GM19438 (cell line): ENCODE measurements at regions not wholly inside any gene's neighbourhood (a gene's known extent, or its start where the extent isn't known, plus 50 kb on each side); places are given as distances from the start of the nearest gene placed in this dataset.
"Not testable (repeated sequence)": the region's sequence is repeated elsewhere in the genome, so short reads cannot be mapped to it uniquely, and the experiment has no call there.

Source experiments
- ATAC-seq: cut with Tn5 transposase; IDR thresholded peaks from one replicate; pipeline ENCODE4 v1.9.1; 2021; ENCODE audit warnings: low read depth; ENCODE audit not compliant: unreplicated experiment

DNA sequence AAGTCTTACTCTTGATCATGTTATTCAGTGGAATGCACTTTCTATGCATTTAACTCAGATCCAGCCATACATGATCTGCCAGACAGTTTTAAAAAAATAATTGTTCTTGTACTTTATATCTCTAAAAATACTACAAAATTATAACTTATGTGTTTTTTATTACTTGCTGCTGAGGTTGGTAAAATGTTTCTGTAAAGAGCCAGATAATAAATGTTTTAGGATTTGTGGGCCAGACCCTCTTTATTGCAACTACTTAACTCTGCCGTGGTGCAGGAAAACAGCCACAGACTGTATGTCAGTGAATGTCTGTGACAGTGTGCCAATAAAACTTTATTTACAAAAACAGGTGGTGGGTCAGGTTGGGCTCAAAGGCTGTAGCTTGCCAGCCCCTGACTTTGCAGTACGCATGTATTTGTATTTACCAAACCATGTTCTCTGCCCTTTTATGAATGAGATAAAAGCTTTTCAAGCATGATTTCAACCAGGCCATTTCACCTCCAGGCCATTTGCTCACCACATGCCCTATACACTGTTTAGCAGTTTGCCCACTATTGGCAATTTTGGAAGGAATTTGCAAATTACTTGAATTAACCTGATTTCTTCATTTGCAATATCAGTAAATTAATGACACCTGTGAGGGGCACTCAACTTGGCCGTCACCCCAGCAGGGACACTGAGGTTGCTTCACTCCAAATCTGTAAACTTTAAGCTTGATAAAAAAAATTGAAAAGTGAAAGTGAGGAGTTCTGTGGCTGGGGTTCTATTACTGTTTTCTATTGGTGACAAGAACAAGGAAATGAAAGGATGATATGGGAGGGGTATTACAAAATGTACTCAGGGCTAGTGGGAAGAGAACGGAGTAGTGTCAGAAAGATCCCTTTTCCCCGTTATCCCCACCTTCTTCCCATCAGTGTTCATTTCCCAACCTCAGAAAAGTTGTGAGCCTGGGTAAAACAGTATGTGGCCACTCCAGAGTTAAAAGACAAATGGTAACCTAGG, 133.4 kb downstream of the CEBPB start:
- ATAC-seq = no peak

DNA sequence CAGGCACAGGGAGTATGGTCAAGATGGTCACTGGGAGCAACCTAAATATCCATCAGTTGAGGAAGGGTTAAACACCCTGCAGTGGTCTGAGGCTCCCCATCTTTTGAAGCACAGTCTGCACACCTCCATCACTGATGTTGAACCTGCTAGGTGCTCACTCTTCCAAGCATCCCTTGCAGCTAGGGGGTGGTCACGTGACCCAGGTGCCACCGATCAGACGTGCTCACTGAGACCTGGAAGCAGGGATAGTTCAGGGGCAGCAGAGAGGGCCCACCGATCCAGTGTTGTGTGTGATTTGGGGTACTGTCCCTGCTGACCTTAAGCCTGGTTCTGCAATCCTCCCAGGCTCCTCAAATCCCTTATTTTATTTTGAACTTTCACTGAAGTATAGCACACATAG, 134.6 kb downstream of the CEBPB start:
- no peak for ATAC-seq

DNA sequence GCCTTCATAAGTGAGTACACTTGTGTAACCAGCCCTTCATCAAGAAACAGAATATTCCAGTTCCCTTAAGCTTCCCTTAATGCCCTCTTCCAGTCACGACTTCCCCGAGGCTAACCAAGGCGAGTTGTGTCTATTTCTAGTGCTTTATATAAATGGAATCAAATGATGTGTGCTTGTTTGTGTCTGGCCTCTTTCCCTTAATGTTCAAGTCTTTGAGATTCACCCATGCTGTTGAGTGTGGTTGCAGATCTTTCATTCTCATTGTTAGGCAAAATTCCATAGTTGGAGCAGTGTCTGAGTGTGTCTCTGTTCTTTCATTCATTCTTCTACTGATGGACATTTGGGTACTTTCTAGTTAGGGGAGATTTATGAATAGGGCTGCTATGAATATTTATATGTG, 135.0 kb downstream of the CEBPB start:
- no peak for ATAC-seq

DNA sequence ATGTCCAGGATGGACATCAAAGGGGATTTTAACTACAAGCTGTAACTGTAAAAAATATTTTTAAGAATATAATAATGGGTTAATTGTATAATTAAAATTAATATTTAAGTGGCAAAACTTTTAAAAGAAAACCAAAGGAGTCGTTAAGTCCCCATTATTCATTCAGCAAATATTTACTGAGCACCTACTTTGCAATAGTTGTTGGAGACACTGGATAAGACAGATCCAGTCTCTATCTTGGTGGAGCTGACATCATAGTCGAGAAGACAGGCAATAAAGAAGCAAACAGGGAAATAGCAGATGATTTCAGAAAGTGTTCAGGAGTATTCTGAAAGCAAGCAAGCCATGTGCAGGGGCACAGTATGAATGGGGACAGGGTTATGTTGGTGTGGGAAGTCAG, 137.0 kb downstream of the CEBPB start:
- no peak for ATAC-seq

DNA sequence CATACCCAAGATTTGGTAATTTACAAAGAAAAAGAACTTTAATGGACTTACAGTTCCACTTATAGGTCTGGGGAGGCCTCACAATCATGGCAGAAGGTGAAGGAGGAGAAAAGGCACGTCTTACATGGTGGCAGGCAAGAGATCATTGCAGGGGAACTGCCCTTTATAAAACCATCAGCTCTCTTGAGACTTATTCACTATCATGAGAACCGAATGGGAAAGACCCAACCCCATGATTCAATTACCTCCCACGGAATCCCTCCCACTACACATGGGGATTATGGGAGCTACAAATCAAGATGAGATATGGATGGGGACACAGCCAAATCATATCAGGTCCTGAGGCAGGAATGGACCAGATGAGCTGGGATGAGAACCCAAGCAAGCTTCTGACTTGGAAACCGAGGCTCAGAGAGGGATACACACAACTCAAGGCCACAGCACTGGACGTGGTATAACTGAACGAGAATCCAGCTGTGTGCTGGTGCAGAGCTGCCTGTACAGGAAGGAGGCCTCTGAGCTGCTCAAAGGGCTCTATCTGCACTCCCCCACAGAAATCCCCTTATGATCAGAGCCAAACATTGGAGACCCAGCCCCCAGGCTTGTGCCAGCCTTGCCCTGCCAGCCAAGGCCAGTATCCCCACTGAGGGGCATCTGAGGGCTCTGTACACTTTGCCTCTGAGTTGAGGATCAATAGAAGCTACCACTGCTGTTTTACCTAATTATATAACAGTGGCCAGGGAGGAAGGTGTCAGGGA, 137.8 kb downstream of the CEBPB start:
- no peak for ATAC-seq

DNA sequence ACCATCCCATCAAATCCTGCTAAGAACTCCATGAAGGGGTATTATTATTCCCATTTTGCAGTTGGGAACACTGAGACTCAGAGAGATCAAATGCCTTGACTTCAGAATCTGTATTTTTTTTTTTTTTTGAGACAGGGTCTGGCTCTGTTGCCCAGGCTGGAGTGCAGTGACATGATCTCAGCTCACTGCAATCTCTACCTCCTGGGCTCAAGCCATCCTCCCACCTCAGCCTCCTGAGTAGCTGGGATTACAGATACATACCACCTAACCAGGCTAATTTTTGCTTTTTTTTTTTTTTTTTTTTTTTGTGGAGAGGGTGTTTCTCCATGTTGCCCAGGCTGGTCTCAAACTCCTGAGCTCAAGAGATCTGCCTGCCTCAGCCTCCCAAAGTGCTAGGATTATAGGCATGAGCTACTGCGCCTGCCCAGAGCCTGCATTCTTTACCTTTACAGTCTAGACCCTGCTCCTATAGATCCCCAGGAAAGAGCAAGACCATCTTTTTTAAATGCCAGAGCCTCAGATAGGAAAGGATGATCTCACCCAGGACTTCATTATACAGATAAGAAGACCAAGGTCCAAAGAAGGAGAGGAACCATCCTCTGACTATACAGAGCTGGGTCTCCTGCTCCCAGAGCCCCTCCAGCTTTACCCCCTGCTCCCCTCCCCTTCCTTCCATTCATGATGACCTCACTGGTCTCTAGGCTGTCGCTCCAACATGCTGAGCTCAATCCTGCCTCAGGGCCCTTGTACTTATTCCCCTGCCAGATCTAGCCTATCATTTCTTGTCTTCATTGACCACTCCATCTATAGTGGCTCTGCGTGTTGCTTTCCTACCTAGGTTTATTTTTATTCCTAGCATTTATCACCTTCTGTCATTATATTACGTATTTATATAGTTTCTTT, 138.6 kb downstream of the CEBPB start:
- ATAC-seq = no peak

DNA sequence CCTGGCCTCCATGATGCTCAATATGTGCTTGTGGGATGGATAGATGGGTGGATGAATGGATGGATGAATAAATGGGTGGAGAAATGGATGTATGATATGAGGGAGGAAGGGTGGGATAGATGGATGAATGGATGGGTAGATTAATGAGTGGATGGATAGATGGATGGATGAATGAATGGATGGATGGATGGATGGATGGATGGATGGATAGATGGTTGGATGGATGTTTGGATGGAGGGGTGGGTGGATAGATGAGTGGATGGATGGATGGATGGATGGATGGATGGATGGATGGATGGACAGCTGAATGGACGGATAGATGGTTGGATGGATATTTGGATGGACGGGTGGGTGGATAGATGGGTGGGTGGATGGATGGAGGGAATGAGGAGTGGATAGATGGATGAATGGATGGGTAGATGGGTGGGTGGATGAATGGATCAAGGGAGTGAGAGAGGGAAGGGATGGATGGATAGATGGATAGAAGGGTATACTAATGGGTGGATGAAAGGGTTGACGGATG, 139.4 kb downstream of the CEBPB start:
- ATAC-seq = no peak

DNA sequence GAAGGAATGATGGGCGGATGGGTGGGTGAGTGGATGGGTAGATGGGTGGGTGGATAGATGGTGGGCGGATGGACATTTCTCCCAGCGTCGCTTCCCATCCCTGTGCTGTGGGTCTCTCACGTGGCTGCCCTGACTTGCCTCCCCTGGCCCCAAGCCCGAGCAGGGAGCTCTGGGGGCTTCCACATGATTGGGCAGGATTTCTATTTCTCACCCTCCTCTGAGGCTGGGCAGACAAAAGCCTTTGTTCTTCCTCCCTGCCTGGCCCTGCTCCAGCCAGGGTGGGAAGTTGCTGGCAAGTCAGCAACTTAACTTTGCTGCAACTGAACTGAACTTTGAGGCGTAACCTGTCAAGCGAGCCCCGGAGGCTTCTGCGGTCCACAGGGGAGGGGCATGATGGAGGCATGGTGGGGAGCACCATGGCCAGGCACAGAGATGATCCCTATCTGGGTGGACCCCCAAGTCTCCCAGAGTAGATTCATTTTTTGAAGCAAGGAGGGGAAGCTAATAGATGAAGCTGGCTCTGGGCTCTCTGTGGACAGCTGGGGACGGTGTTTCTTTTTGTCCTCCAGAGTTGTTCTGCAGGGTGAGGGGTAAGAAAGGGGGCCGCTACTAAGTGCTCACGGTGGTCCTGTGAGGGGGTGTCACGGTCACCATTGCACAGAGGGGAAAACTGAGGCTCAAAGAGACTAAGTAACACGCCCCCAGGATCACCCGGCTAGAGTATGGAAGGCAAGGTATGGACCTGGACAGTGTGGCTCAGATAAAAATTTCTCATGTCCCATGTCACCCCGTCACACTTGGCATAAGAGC, 140.1 kb downstream of the CEBPB start:
- no peak for ATAC-seq

DNA sequence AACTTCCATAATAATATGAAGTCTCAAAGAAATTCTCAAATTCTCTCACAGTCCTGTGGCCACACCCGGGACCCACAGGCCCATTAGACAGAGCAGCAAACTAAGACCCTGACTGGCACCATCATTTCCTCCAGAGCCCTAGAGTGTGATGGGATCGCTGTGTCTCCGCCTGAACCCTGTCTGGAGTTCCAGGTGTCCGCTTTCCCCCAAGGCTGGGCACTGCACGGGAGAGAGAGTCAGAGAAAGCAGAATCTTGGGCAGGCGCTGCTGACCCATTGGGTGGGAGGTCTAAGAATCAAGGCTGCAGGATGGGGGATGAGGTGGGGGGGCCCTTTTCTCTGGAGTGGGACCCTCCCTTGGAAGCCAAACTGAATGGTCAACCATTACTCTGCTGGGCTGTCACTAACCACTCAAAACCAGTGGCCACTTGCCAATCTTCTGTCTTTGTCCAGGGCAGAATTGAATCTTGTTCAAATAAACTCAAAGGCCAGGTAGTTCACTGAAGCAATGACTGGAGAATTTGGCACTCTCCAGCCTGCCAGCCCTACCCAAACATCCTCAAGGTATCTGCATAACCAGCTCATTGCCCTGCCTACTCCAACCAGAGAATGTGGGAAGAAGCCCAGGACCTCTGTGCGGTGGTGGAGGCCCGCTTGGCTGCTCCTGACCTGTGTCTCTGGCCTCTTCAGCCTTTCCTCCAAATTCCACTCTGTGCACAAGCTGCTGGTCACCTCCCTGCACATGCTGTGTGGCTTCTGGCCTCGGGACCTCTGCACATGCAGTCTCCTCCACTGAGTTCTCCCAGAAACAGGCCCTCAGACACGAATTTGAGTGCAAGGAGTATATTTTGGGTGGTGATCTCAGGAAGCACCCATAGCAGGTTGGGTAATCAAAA, 141.1 kb downstream of the CEBPB start:
- ATAC-seq = no peak

DNA sequence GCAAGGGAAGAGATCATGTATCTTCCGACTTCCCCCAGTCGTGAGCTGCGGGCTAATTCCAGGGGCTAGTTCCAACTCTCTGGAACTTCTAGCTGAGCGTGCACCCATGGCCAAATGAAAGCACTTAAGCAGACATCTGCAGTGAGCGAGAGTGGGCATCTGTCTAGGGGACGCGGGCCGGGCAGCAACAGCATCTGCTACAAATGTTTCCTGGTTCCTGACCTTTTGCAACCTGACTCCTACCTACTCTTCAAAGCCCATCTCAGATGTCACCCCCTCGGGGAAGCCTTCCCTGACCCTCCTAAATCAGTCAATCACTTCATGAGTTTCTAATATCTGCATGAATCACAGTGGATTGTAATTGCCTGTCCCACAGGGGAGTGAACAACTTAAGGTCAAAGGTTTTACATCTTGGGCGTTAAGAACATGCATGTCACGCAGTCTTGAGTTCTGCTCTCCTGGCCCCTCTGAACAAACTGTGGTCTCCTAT, 141.9 kb downstream of the CEBPB start:
- no peak for ATAC-seq

DNA sequence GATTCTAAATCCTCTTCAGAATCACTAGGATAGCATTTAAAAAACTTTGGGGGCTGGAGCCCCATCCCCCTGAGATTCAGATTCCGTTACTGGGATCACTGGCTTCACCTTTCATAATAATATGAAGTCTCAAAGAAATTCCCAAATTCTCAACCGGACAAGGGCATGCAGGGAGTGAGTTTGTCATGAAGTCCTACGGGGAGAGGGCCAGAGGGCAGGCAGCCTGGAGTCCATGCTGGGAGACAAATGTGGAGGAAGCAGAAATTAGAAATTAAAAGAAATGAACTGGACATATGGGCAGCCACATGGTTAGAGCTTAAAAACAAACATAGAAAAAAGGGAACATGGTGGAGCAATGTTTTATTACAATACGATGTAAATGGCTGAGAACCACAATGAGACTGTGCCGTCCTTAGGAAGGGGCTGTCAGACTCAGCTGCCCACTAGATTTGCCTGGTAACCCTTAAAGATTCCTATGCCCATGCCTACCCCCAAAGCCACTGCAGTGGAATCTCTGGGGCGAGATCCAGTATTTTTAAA, 142.6 kb downstream of the CEBPB start:
- ATAC-seq = no peak

DNA sequence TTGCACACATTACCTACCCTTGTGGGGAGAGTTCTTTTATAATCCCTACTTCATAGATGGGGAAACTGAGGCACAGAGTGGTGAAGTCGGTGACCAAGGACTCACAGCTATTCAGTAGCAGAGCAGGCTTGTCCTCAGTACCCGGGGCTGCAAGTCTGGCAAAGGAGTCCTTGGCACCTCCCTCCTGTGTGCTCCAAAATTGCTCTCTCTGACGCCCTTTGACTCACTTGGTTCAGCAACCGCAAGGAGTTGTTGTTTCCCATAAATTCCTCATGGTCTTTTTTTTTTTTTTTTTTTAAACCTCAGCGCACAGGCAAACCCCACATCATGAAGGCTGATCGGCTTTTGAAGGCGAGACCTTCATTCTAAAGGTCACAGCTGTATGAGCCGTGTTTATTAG, 143.2 kb downstream of the CEBPB start:
- ATAC-seq = no peak

DNA sequence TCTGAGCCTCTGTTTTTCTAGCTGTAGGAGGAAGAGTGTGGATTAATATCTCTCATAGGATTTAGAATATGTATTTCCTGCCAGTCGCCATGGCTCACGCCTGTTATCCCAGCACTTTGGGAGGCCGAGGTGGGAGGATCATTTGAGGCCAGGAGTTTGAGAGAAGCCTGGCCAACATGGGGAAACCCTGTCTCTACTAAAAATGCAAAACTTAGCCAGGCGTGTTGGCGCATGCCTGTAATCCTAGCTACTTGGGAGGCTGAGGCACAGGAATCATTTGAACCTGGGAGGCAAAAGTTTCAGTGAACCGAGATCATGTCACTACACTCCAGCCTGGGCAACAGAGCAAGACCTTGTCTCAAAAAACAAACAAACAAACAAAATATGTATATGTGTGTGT, 143.9 kb downstream of the CEBPB start:
- ATAC-seq = not testable (repeated sequence)

DNA sequence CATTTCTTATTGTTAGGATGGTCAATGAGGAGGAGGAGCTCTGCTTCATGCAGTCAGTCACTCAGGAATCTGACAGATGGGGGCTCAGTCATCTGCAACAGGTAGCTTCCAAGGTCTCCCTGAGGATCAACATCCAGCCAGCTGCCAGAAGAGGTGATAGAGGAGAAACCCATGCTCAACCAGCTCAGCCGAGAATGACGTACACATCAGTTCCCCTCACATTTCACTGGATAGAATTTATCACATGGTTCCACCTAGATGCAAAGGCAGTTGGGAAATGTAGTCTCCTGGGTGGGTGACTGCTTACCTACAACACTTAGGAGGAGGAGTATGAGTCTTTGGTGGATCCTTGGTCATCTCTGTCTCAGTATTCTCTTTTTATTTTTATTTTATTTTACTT, 144.5 kb downstream of the CEBPB start:
- no peak for ATAC-seq

DNA sequence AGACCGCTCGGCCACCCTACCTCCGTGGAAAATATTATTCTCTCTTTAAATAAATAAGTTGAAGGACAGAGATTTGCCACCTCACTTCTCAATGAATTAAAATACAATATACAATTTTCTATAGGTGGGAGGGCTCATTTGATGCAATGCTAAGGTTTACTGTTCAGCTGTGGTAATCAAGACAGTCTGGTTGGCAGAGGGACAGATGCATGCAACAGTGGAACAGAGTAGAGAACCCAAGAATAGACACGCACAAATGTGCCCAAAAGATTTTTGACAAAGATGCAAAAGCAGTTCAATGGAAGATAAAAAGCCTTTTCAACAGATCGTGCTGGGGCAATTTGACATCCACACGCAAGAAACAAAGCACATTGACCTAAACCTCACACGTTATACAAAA, 145.2 kb downstream of the CEBPB start:
- no peak for ATAC-seq

DNA sequence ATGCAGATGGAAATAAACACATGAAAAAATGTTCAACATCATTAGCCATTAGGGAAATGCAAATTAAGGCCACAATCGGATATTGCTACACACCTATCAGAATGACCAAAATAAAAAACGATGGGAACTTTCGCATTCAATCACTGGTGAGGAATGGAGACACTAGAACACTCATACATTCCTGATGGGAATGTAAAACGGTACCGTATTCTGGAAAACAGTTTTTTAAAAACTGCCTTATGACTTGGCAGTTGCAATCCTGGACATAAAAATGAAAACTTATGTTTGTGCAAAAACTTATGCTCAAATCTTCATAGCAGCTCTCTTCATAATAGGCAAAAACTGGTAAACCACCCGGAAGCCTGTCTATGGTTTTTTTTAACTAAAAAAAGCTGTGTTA, 146.0 kb downstream of the CEBPB start:
- no peak for ATAC-seq

DNA sequence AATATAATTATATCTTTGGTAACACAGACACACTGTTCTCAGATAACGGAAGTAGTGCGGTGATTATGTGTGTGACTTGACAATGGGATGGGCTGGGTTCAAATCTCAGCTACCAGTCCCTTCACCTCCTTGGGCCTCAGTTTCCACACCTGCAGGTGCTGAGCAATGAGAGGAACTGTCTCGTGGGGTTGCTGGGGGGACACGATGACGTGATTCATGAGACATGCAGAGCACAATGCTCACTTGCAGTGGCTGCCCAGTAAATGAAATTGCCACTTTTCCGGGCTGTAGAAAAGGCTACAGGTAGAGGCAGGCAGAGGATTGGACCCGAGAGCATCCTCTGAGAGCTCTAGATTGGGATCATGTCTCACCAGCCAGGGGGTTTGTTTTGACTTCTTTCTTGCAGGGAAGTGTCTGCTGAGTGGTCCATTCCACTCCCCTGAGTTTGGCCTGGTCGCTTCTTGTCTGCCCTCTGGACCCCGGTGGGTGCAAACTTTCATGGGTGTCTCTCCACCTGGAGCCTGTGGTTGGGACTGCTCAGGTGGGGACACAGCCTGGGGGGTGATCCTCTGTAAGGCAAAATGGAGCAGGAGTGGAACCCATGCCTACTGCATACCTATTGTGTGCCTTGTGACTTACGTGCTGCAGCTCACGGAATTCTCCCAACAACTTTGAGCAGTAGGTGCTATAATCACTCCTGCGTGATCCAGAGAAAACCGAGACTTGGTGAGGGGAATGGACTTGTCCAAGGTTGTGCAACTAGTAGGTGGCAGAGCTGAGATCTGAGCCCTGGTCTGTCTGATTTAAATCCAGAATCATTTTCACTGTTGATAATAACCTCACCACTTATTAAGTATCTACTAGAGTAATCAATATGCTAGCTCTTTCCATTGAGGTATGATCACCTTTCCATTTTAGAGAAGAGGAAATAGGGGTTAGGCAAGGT, 147.2 kb downstream of the CEBPB start:
- no peak for ATAC-seq
